Fibroblast of the aortic adventitia (primary cell): ENCODE measurements at regions not wholly inside any gene's neighbourhood (a gene's known extent, or its start where the extent isn't known, plus 50 kb on each side); places are given as distances from the start of the nearest gene placed in this dataset.
A peak's percentile ranks its signal among the peaks of the same experiment; 100 is the strongest.

ENCODE experiments used
- DNase-seq: peaks from one replicate; pipeline ENCODE4 v3.0.0-alpha.2; 2010; ENCODE audit warnings: low read depth
- H3K4me3 ChIP-seq: 2 replicates; pipeline ENCODE4 v1.5.1; 2011; ENCODE audit warnings: low read depth, mild to moderate bottlenecking, control low read depth, low read length, moderate library complexity
- CTCF ChIP-seq: IDR thresholded peaks from 2 replicates; pipeline ENCODE4 v1.5.1; 2011; ENCODE audit warnings: mild to moderate bottlenecking, low read length, control low read depth, inconsistent platforms; ENCODE audit not compliant: insufficient read depth

GRCh38 chr6:9468277-9468676, 946.6 kb downstream of the TFAP2A start:
- H3K4me3 ChIP-seq: no peak overlapping the region
- no peak for TF ChIP-seq CTCF
- DNase-seq: no peak

- H3K4me3 ChIP-seq: no peak overlapping the region
- no peak for TF ChIP-seq CTCF
- DNase-seq: peak; percentile 42
Observed at GRCh38 chr6:9467741-9468140, 947.1 kb downstream of the TFAP2A start.

GRCh38 chr6:9464583-9464982, 950.3 kb downstream of the TFAP2A start:
- TF ChIP-seq CTCF: no peak
- DNase-seq: no peak
- H3K4me3 ChIP-seq: no peak overlapping the region

GRCh38 chr6:9463311-9463710, 951.6 kb downstream of the TFAP2A start:
- no peak for TF ChIP-seq CTCF
- no peak for DNase-seq
- H3K4me3 ChIP-seq: no peak overlapping the region

GRCh38 chr6:9461188-9461587, 953.7 kb downstream of the TFAP2A start:
- no peak for TF ChIP-seq CTCF
- no peak for DNase-seq
- H3K4me3 ChIP-seq: no peak overlapping the region

- TF ChIP-seq CTCF: no peak
- no peak for DNase-seq
- H3K4me3 ChIP-seq: no peak overlapping the region
Observed at GRCh38 chr6:9458424-9458823, 956.5 kb downstream of the TFAP2A start.

GRCh38 chr6:9455864-9456658, 958.8 kb downstream of the TFAP2A start:
- DNase-seq: no peak
- TF ChIP-seq CTCF: no peak
- no peak overlapping the region for H3K4me3 ChIP-seq
